AG04449 (cell line): ENCODE measurements at regions not wholly inside any gene's neighbourhood (a gene's known extent, or its start where the extent isn't known, plus 50 kb on each side); places are given as distances from the start of the nearest gene placed in this dataset.
"Not testable (repeated sequence)": the region's sequence is repeated elsewhere in the genome, so short reads cannot be mapped to it uniquely, and the experiment has no call there.

ENCODE experiments used
- CTCF ChIA-PET: fragments of 350-600 bp; formaldehyde crosslinking; extraction: SDS; loops from one replicate; lab custom pipeline; 2021; ENCODE audit warnings: antibody characterized with exemption; lab: Yijun Ruan, JAX
- POLR2A ChIA-PET: fragments of 400-600, 350-600 bp; formaldehyde crosslinking; extraction: SDS; loops from one replicate; lab custom pipeline; 2020; ENCODE audit warnings: antibody characterized with exemption, inconsistent platforms; lab: Yijun Ruan, JAX
- DNase-seq: peaks from one replicate; pipeline ENCODE4 v3.0.0-alpha.2; 2010; ENCODE audit warnings: low read depth, low spot score
- H3K4me3 ChIP-seq: 2 replicates; pipeline ENCODE4 v1.5.1; 2011; ENCODE audit warnings: low read depth, mild to moderate bottlenecking, control low read depth, low read length
- TF ChIP-seq, protein P1 (sequence below): IDR thresholded peaks from one replicate; pipeline ENCODE4 v1.5.1; 2011; ENCODE audit warnings: mild to moderate bottlenecking, moderate library complexity, low read length, control low read depth, inconsistent platforms; ENCODE audit not compliant: insufficient read depth; ENCODE audit errors: missing control alignments

DNA sequence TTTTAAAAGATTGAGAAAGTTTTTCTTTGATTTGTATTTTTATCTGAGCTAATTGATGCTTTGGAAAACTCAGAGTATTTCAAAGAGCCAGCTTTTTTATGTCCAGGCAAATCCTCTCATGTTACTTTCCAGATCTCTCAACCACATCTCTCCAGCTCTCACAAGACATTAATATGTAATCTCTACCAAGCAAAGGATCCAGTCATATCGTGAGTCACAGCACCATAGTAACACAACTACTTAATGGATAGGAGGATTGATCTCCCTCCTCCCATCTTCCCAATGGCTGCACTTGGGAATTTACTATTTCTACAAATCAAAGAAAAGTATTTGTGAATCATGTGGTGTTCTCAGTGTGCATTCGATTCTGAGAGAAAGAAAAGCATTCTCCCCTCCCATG lies 63.3 kb downstream of the POU4F1 start:
- no peak for DNase-seq
- ChIA-PET POLR2A (no interaction called here), CTCF (no interaction called here)
- H3K4me3 ChIP-seq, result no peak overlapping the region
- TF ChIP-seq, protein P1, sequence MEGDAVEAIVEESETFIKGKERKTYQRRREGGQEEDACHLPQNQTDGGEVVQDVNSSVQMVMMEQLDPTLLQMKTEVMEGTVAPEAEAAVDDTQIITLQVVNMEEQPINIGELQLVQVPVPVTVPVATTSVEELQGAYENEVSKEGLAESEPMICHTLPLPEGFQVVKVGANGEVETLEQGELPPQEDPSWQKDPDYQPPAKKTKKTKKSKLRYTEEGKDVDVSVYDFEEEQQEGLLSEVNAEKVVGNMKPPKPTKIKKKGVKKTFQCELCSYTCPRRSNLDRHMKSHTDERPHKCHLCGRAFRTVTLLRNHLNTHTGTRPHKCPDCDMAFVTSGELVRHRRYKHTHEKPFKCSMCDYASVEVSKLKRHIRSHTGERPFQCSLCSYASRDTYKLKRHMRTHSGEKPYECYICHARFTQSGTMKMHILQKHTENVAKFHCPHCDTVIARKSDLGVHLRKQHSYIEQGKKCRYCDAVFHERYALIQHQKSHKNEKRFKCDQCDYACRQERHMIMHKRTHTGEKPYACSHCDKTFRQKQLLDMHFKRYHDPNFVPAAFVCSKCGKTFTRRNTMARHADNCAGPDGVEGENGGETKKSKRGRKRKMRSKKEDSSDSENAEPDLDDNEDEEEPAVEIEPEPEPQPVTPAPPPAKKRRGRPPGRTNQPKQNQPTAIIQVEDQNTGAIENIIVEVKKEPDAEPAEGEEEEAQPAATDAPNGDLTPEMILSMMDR, result no peak

GRCh38 chr13:78526044-78526443 lies 77.3 kb downstream of the POU4F1 start:
- H3K4me3 ChIP-seq, CTCF ChIA-PET, POLR2A ChIA-PET, DNase-seq: not testable (repeated sequence)

DNA sequence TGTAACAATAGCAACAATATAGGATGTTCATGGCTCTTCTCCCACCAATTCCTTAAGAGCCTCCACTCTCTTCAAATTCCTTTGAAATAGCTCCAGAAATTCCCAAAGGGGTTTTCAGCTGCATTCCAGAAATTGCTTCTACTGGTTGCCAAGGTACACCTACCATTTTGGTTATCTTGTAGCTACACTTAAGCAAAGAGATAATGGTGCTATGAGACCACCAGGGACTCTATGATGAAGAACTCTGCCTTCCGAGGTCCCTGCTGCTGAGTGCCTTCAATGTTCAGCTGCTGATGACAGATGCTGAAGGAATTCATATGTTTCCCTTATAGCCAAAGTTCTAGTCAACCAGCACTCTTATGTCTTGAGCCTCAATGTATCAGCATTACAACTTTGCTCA lies 78.4 kb downstream of the POU4F1 start:
- POLR2A ChIA-PET, result no interaction called here
- no peak for DNase-seq
- H3K4me3 ChIP-seq, result no peak overlapping the region
- TF ChIP-seq, protein P1, result no peak
- CTCF ChIA-PET, result no interaction called here

- ChIA-PET CTCF (no interaction called here), POLR2A (no interaction called here)
- TF ChIP-seq, protein P1, result no peak
- DNase-seq, result no peak
- no peak overlapping the region for H3K4me3 ChIP-seq
These were observed 82.3 kb downstream of the POU4F1 start for GRCh38 chr13:78521091-78521490.

- ChIA-PET CTCF (no interaction called here), POLR2A (no interaction called here)
- DNase-seq, result no peak
- H3K4me3 ChIP-seq, result no peak overlapping the region
- TF ChIP-seq, protein P1, result no peak
These were observed 82.9 kb downstream of the POU4F1 start for GRCh38 chr13:78520425-78520824.

- H3K4me3 ChIP-seq, CTCF ChIA-PET, DNase-seq, POLR2A ChIA-PET: not testable (repeated sequence)
These were observed 84.9 kb downstream of the POU4F1 start for GRCh38 chr13:78518482-78518881.

DNA sequence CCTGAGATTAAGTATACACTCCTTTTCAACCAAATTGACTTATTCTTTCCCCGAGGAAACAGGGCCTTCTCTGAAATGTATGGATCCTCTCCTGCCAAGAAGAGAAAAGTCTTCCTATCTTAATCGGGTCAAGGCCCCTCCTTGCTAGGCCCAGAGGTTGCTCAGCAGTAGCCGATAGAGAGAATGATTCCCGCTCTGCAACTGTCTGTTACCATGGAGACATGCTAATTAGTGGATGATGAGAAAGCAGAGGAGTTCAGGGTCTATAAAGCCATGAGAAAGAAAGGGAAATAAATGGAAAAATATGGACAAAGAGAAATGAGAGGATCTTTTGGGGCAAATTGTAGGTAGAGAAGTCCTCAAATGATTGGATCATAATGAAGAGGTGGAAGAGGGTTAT lies 103.5 kb downstream of the POU4F1 start:
- CTCF ChIA-PET, result no interaction called here
- POLR2A ChIA-PET, result no interaction called here
- DNase-seq, result no peak
- no peak overlapping the region for H3K4me3 ChIP-seq
- TF ChIP-seq, protein P1, result no peak
